ENCODE measurements at regions not wholly inside any gene's neighbourhood (a gene's known extent, or its start where the extent isn't known, plus 50 kb on each side); places are given as distances from the start of the nearest gene placed in this dataset.

GRCh38 chr1:5594056-5594956, 397.9 kb downstream of the NPHP4 start:
- intact Hi-C loops (cut with micrococcal nuclease): loop anchor here (5.0 kb wide), 1 partner anchor 47 kb away; no protein-coding TSS in a partner anchor
- Histone ChIP-seq H3K4me2 (ENCODE audit: low read length) (no peak overlapping the region), H3K9me2 (ENCODE audit: insufficient read depth) (no peaks in the 10 kb centered on the region), H2AFZ (ENCODE audit: low read depth, low read length, poor library complexity, severe bottlenecking) (no peak overlapping the region), H3K9ac (ENCODE audit: low read length) (no peak overlapping the region), H3K4me3 (replicated peaks in 1 of 2; ENCODE audit: low read depth in 1 of 2, low read length in 2 of 2) (no peak overlapping the region), H3K79me2 (ENCODE audit: insufficient read depth, low read length) (no peaks in the 10 kb centered on the region), H3K4me1 (ENCODE audit: control insufficient read depth in 1 of 2, insufficient read depth in 2 of 2, low read length in 2 of 2) (no peaks in the 10 kb centered on the region), H3K27me3 (ENCODE audit: insufficient read depth, low read length) (peaks cover 13% of the 10 kb centered on the region; the same call in 1 of the 2 replicates), H4K20me1 (ENCODE audit: insufficient read depth) (no peaks in the 10 kb centered on the region), H3K27ac (ENCODE audit: low read depth, low read length) (no peak overlapping the region), H3K9me3 (ENCODE audit: control insufficient read depth in 1 of 2, insufficient read depth in 1 of 2, low read depth in 1 of 2, low read length in 2 of 2) (peaks cover 0 to 3% of the 10 kb centered on the region in 2 experiments; a peak in 1 of 4 replicates), H3K36me3 (ENCODE audit: control insufficient read depth in 1 of 2, insufficient read depth in 2 of 2, low read length in 2 of 2) (no peaks in the 10 kb centered on the region)
- TF ChIP-seq JUND (IDR thresholded peaks at IDR 0.05): no peak
- no peak for TF ChIP-seq FOSL1 (IDR thresholded peaks at IDR 0.05; ENCODE audit: low read depth)
- TF ChIP-seq ZBTB33 (IDR thresholded peaks at IDR 0.05; ENCODE audit: extremely low read depth, insufficient replicate concordance, low read length): no peak
- no peak for TF ChIP-seq YY1 (IDR thresholded peaks at IDR 0.05; ENCODE audit: extremely low read depth, insufficient replicate concordance, low read depth, low read length)
- no peak for TF ChIP-seq ELF1 (IDR thresholded peaks at IDR 0.05; ENCODE audit: borderline replicate concordance, low read depth)
- TF ChIP-seq MAX (IDR thresholded peaks at IDR 0.05): no peak
- TF ChIP-seq SIN3A (IDR thresholded peaks at IDR 0.05; ENCODE audit: low read depth): no peak
- TF ChIP-seq CBX3 (IDR thresholded peaks at IDR 0.05; ENCODE audit: low read depth): no peak
- ChIA-PET RAD21 (ENCODE audit: low non-redundant PET in 1 of 2, low total read pairs in 2 of 2, uncharacterized antibody in 2 of 2, unreplicated experiment in 2 of 2) (no interaction called here), CTCF (no interaction called here), POLR2A (no interaction called here)
- no peak for DNase-seq (ENCODE audit: low read depth, low spot score)
- no peak for ATAC-seq
- no TSS peak for BruUV-seq (replicated peaks)

Data from HCT116 (cell line).